HG02642 (cell line): ENCODE measurements at regions not wholly inside any gene's neighbourhood (a gene's known extent, or its start where the extent isn't known, plus 50 kb on each side); places are given as distances from the start of the nearest gene placed in this dataset.
"Not testable (repeated sequence)": the region's sequence is repeated elsewhere in the genome, so short reads cannot be mapped to it uniquely, and the experiment has no call there.

Source experiments
- ATAC-seq: cut with Tn5 transposase; IDR thresholded peaks from one replicate; pipeline ENCODE4 v1.9.1; 2021; ENCODE audit warnings: mild to moderate bottlenecking; ENCODE audit not compliant: unreplicated experiment, poor library complexity

DNA sequence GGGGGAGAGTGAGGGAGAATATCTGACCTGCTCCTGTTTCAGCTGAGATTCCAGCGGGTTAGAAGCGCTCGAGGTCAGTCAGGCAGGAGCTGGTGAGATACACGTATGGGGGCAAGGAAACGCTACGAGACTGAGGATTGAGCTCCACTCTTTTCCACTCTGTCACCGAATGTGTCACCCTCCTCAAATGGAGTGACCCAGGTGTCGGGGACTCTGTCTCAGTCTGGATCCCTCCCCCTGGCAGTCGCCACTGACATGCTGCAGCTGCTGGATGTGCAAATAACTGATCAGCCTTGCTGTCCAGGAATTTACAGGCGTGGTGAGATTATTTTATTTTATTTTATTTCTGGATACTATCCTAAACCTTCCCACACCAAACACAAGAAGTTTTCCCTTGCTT, 100.9 kb upstream of the DPP6 start:
- no peak for ATAC-seq

DNA sequence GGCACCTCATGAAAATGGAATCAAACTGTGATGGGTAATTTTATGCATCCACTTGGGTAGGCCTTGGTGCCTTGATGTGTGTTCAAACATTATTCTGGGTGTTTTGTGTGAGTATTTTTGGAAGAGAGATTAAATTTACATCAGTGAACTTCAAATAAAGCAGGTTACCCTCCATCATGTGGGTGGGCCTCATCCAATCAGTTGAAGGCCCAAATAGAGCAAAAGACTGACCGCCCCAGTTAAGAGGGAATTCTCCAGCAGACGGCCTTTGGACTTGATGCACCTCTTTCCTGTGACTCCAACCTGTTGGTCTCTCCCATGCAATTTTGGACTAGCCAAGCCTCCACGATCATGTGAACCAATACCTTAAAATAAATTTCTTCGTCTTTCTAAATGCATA, 97.7 kb upstream of the DPP6 start:
- no peak for ATAC-seq

DNA sequence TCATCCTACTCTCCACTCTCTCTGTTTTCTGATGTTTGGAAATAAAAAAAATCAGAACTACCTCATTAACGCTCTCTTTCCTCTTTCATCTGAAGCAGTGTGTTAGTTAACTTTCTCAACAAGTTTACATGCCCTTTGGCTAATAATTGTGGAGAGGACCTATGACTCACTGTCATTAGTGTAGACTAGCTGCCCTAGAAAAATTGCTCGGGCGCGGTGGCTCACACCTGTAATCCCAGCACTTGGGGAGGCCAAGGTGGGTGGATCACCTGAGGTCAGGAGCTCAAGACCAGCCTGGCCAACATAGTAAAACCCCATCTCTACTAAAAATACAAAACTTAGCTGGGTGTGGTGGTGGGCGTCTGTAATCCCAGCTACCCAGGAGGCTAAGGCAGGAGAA, 94.5 kb upstream of the DPP6 start:
- not testable (repeated sequence) for ATAC-seq

DNA sequence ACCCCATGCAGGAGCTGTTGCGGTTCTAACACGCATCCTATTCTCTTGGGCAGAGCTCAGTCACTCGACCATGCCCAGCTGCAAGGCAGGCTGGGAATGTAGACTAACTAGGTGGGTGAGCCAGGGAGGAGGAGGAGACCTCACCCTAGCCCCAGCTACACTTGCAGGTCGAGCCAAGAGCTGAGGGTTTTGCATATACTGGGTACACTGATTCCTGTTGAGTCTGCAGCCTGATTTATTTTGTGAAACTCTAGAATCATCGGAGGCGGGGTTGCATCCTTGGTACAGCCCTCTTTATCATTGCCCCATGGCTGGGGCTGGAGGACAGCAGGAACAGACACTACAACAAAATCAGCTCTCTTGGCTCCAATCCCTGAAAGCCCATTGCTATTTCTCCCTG, 93.8 kb upstream of the DPP6 start:
- not testable (repeated sequence) for ATAC-seq

DNA sequence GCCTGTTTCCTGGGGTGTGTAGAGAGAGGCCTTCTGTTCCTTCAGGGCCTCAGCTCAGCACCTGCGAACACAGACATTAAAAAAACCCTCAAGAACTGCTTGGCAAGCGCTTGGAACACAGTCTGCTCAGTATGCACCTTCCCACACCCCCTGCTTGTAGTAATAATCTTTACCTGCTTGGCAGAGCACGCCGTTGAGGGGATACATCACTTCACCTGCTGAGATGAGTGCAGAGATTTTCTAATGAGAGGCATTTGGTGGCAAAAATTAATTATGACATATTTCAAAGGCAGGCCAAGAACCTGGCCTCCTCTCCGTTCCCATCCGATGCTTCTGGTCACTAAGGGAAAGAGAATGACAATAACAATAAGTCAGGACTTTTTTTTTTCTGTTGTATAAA, 93.4 kb upstream of the DPP6 start:
- ATAC-seq = not testable (repeated sequence)

DNA sequence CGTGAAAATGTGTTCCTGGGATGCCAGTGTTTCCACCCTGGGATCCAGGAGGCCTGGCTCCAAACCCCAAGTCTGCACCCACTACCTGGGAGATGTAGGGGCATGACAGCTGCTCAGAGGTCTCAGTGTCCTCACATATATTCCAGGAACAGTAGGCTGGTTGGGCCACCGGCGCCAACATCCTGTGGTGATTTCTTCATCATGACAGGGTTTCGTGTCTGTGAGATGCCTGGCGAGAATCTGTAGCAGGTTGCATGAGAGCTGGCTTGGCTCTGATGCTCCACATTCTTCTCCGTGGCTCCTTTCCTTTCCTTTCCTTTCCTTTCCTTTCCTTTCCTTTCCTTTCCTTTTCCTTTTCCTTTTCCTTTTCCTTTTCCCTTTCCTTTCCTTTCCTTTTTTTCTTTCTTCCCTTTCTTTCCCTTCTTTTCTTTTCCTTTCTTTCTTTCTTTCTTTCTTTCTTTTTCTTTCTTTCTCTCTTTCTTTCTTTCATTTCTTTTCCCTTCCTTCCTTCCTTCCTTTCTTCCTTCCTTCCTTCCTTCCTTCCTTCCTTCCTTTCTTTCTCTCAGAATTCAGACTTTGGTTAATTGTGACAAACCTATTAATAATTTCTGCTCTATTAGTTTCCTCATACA, 87.6 kb upstream of the DPP6 start:
- ATAC-seq = not testable (repeated sequence)

DNA sequence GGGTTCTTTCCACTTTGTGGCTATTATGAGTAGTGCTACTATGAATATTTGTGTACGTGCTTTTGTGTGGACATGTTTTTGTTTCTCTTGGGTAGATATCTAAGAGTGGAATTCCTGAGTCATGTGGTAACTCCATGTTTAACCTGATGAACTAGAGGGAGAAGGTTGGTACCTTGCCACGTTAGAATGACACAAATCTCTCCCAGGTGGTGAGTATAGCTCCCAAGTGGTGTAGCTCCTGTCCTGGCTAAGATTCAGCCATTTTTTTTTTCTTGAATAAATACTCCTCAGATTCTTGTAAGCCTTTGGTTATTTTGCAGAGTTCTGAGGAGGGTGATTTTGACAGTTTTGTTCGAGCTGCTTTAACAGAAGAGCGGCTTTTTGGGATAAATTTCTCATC, 83.2 kb upstream of the DPP6 start:
- ATAC-seq = not testable (repeated sequence)

DNA sequence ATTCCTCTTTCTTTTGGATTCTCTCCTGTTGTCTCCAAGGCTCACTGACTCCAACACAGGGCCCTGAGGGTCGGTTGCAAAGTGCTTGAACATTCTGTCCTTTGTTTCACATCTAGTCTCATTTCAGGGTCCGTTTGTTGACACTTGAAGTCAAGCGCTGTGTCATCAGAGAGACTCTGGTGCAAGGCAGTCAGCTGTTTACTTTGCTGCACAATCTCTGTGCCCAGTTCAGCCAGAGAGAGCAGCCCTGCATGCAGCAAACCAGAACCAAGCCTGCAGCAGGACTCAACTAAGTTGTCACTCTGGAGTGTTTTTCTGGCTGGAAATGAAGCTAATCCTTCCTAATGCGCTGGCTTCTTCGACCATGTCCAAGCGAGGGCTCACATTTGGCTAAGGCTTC, 77.6 kb upstream of the DPP6 start:
- not testable (repeated sequence) for ATAC-seq

DNA sequence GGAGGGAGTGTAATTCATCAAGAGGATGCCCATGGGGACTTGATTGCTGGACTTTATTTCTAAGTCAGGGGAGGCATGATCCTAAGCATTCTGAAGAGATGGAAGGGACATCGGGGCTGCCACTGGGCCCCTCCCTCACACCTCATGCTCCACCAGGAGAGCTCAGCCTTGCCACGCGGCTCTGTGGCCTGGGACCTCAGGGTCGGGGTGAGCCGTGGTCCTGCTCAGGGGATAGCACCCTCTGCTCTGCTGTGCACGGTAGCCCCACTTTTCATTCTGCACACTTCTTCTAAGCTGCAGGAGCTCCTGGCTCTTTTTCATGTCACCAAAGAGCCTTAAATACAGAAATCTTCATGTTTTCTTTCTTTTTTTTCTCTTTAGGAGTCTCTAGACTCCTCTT, 75.5 kb upstream of the DPP6 start:
- ATAC-seq = not testable (repeated sequence)

DNA sequence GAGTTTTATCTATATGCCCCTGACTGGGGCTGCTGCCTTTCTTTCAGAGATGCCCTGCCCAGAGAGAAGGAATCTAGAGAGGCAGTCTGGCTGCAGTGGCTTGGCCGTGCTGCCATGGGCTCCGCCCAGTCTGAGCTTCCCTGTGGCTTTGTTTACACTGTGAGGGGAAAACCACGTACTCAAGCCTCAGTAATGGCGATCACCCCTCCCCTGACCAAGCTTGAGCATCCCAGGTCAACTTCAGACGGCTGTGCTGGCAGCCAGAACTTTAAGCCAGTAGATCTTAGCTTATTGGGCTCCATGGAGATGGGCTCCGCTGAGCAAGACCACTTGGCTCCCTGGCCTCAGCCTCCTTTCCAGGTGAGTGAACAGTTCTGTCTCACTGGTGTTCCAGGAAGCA, 69.0 kb upstream of the DPP6 start:
- not testable (repeated sequence) for ATAC-seq

DNA sequence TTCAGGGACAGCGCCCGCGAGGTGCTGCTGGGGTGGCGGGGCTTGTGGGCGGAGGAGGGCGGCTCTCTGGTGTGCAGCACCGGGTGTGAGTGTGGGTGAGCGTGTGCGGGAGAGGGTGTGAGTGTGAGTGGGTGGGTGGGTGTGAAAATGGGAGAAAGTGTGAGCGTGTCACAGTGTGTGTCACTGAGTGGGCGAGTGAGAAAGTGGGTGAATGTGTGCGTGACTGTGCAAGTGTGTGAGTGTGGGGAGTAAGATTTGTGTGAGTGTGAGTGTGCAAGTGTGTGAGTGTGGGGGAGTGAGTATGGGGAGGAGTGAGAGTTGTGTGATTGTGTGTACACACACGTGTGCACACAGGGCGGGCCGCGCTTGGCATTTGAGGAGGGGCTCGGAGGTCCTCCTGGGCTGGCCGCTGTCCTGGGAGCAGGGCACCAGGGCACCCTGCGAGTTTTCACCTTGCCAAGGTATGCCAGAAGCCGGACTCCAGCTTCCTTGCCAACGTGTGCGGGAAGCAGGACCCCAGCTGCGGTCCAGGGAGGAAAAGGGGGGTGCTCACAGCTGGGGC, 63.1 kb upstream of the DPP6 start:
- ATAC-seq = not testable (repeated sequence)

DNA sequence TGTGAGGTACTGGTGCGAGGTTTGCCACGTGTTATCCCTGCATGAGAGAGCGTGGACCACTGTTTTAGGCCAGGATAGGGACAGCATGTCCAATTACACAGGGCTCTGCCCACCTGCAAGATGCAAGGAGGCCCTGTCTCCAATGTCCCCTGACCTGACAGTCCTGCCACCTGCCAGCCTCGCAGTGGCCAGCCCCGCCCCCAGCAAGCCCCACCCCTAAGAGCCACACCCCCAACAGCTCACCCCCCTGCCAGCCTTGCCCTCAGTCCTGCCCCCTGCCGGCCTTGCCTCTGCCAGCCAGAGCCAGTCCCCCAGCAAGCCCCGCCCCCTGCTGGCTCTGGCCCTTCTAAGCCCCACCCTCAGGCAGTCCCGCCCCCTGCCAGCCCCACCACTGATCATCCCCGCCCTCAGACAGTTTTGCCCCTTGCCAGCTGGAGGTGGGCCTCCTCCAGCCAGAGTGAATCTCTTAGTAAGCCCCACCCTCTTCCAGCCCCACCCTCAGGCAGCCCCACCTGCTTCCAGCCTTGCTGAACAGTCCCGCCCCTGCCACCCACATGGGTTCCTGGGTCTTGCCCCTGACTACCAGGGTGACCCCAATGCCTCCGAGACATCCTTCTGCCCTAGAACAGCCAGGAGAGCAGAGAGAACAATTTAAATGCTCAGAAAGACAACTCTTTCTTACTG, 62.3 kb upstream of the DPP6 start:
- not testable (repeated sequence) for ATAC-seq

DNA sequence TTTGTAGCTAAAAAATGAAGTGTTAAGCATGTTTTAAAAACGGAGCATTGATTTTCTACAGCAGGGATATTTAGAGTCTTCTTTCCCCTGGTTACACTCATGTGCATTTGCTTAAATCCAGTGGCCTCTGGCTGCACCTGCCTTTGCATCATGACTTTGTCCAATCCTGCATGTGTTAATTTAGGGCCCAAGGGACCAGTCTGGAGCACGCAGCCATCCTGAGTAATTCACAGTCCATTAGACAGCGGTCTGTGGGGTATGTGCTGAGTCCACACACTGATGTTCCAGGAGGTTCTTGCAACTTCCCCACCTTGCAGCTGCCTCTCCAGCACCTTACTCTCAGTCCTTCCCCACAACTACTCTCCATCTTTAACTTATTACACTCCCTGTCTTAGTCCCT, 60.7 kb upstream of the DPP6 start:
- ATAC-seq = not testable (repeated sequence)

DNA sequence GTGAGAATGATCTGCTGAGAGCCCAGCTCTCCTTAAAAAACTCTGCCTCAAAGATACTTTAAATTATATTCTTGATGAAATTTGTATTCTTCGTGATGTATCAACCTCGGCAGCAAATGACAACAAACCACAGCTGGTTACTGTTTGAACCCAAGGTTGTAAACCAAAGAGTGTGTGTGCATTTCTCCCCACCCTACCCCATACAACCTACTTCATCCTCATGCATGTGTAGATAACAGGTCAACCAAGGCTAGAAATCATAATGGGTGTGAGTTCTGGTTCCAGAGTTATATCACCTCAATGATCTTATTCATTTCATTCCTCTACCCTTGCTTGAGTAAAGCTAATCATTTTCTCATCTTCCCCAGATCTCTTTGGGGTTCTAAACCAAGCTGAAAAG, 58.8 kb upstream of the DPP6 start:
- ATAC-seq = not testable (repeated sequence)

DNA sequence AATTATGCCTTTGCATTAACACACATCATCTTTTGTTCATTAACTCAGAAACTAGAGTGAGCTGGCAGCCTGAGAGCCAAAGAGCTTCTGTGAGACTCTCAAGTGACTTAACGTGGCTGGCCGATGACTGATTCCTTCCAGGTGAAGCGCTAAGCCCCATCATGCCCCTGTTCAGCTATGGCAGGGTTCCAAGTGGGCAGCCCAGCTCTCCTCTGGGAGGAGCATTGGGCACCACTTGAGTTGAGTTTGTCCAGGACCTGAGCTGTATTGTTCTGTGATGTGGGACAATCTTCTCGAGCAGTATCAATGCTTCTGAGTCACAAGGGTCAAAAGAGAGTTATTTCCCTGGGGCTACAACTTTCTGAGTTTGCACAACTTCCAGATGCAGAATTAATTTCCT, 53.3 kb upstream of the DPP6 start:
- not testable (repeated sequence) for ATAC-seq
